Left lung (tissue), 4 donors: ENCODE measurements at regions not wholly inside any gene's neighbourhood (a gene's known extent, or its start where the extent isn't known, plus 50 kb on each side); places are given as distances from the start of the nearest gene placed in this dataset.

Source experiments
- ATAC-seq: fragments of 200-7000 bp; cut with Tn5 transposase; one replicate; pipeline ENCODE4 v1.9.1; 2020; ENCODE audit warnings: moderate library complexity
- DNase-seq, 4 donors: peaks; one replicate each; pipeline ENCODE4 v3.0.0-alpha.2; 2013 to 2020
- H3K27ac ChIP-seq, 2 donors: fragments of 200-600 bp; sonication (generic) in 1 of 2; one replicate each; pipeline versions ENCODE4 v1.5.0 to v1.8.0; 2020 to 2021
- H3K27me3 ChIP-seq, 2 donors: fragments of 200-600 bp; sonication (generic) in 1 of 2; one replicate each; pipeline versions ENCODE4 v1.5.0 to v1.8.0; 2020 to 2021
- H3K36me3 ChIP-seq, 2 donors: fragments of 200-600 bp; sonication (generic) in 1 of 2; one replicate each; pipeline versions ENCODE4 v1.5.0 to v1.8.0; 2020 to 2021
- H3K4me1 ChIP-seq, 2 donors: fragments of 200-600 bp; one replicate each; pipeline ENCODE4 v1.8.0; 2021
- H3K4me3 ChIP-seq, 2 donors: fragments of 200-600 bp; sonication (generic) in 1 of 2; one replicate each; pipeline versions ENCODE4 v1.5.0 to v1.8.0; 2020 to 2021; ENCODE audit warnings: mild to moderate bottlenecking in 1 of 2
- H3K9me3 ChIP-seq, 2 donors: fragments of 200-600 bp; sonication (generic) in 1 of 2; one replicate each; pipeline versions ENCODE4 v1.5.0 to v1.8.0; 2020 to 2021
- intact Hi-C, 2 donors: fragments of 100-400 bp; cut with DNase I; formaldehyde crosslinking; loops; one replicate each; pipeline versions ENCODE4 v1.11.2 to v1.14.2; 2022
- TF ChIP-seq, protein P1 (sequence below), 2 donors: fragments of 200-600 bp; sonication (generic) in 1 of 2; IDR thresholded peaks; one replicate each; pipeline versions ENCODE4 v1.5.0 to v1.8.0; 2021; ENCODE audit warnings: antibody characterized with exemption in 2 of 2
- donor health status: DM: no; HTN: yes; CAD: no.
- donor health status: DM: no; HTN: no; CAD: no.

DNA sequence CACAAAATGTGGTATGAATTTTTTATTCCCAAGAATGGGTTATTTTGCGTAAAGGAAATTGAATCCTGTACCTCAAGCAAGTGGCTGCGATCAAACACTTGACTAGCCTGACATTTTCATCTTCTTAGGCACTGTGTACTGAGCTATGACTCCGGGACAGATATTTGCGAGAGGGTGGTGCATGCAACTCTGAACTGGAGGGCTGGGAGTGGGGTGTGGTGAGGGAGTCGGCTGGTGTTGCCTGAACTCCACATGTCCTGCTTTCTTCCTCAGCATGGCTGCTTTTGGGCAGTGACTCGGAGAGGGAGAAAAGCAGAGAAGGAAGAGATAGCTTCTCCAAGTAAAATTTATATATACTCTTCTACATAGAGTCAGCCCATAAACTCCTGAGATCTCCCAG is 68.5 kb upstream of the GATB start:
- TF ChIP-seq, protein P1, sequence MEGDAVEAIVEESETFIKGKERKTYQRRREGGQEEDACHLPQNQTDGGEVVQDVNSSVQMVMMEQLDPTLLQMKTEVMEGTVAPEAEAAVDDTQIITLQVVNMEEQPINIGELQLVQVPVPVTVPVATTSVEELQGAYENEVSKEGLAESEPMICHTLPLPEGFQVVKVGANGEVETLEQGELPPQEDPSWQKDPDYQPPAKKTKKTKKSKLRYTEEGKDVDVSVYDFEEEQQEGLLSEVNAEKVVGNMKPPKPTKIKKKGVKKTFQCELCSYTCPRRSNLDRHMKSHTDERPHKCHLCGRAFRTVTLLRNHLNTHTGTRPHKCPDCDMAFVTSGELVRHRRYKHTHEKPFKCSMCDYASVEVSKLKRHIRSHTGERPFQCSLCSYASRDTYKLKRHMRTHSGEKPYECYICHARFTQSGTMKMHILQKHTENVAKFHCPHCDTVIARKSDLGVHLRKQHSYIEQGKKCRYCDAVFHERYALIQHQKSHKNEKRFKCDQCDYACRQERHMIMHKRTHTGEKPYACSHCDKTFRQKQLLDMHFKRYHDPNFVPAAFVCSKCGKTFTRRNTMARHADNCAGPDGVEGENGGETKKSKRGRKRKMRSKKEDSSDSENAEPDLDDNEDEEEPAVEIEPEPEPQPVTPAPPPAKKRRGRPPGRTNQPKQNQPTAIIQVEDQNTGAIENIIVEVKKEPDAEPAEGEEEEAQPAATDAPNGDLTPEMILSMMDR (IDR thresholded peaks at IDR 0.05): no peak
- peaks cover 0 to 5% of the 10 kb centered on the region in 2 donors for H3K9me3 ChIP-seq
- H3K4me3 ChIP-seq: no peak overlapping the region
- H3K4me1 ChIP-seq: no peaks in the 10 kb centered on the region
- intact Hi-C loops: no loop called here
- no peaks in the 10 kb centered on the region for H3K36me3 ChIP-seq
- DNase-seq (no peak), ATAC-seq (no peak)
- no peaks in the 10 kb centered on the region for H3K27me3 ChIP-seq
- no peak overlapping the region for H3K27ac ChIP-seq

GRCh38 chr4:151824656-151825055 is 63.8 kb upstream of the GATB start:
- ATAC-seq (no peak), DNase-seq (no peak)
- peaks cover 0 to 5% of the 10 kb centered on the region in 2 donors for H3K9me3 ChIP-seq
- no peaks in the 10 kb centered on the region for H3K36me3 ChIP-seq
- TF ChIP-seq, protein P1 (IDR thresholded peaks at IDR 0.05): no peak
- intact Hi-C loops: no loop called here
- H3K4me1 ChIP-seq: no peaks in the 10 kb centered on the region
- H3K27ac ChIP-seq: no peak overlapping the region
- H3K27me3 ChIP-seq: peaks cover 0 to 5% of the 10 kb centered on the region in 2 donors
- no peak overlapping the region for H3K4me3 ChIP-seq

DNA sequence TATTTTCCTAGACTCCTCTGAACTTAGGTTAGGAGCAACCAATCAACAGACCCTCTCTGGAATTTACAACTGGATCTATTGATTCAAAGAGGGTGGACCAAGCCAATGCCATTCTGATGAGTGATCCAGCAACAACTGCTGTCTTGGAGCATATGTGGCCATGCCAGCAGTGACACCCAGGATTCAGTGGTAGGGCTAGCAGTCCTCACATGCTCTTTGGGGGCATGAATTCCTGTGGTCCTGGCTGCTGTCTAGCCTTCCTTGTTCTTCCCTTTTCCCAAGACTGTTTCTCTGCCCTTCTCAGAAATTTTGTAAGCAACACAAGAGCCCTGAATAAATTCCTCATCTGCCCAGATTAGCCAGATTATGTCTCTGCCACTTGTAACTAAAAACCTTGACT is 61.5 kb upstream of the GATB start:
- intact Hi-C loops: no loop called here
- TF ChIP-seq, protein P1 (IDR thresholded peaks at IDR 0.05): no peak
- peaks cover 0 to 5% of the 10 kb centered on the region in 2 donors for H3K9me3 ChIP-seq
- DNase-seq: no peak
- H3K4me1 ChIP-seq: no peaks in the 10 kb centered on the region
- no peak overlapping the region for H3K4me3 ChIP-seq
- peaks cover 0 to 5% of the 10 kb centered on the region in 2 donors for H3K27me3 ChIP-seq
- H3K27ac ChIP-seq: no peak overlapping the region
- no peaks in the 10 kb centered on the region for H3K36me3 ChIP-seq
- no peak for ATAC-seq

- Histone ChIP-seq H3K36me3 (no peaks in the 10 kb centered on the region), H3K9me3 (no peaks in the 10 kb centered on the region), H3K4me1 (no peaks in the 10 kb centered on the region), H3K27ac (no peak overlapping the region), H3K27me3 (peaks cover 0 to 5% of the 10 kb centered on the region in 2 donors), H3K4me3 (no peak overlapping the region)
- intact Hi-C loops: no loop called here
- no peak for ATAC-seq
- TF ChIP-seq, protein P1 (IDR thresholded peaks at IDR 0.05): no peak
- DNase-seq: no peak
Measured at GRCh38 chr4:151820004-151820403, 59.2 kb upstream of the GATB start.

- Histone ChIP-seq H3K9me3 (no peaks in the 10 kb centered on the region), H3K27ac (no peak overlapping the region), H3K36me3 (no peaks in the 10 kb centered on the region), H3K4me3 (no peak overlapping the region), H3K4me1 (peaks cover 0 to 4% of the 10 kb centered on the region in 2 donors), H3K27me3 (no peaks in the 10 kb centered on the region)
- no peak for ATAC-seq
- intact Hi-C loops: no loop called here
- no peak for DNase-seq
- TF ChIP-seq, protein P1 (IDR thresholded peaks at IDR 0.05): no peak
Measured at GRCh38 chr4:151811403-151811802, 50.6 kb upstream of the GATB start.
